ENCODE measurements at regions not wholly inside any gene's neighbourhood (a gene's known extent, or its start where the extent isn't known, plus 50 kb on each side); places are given as distances from the start of the nearest gene placed in this dataset.

GRCh38 chr5:90214991-90215390, 194.6 kb downstream of the CETN3 start:
- TF ChIP-seq CTCF (IDR thresholded peaks at IDR 0.05; ENCODE audit: insufficient read depth, low read length, poor library complexity, severe bottlenecking) (no peak), EZH2phosphoT487 (conservative IDR thresholded peaks at IDR 0.05; ENCODE audit: low read length) (no peak)

Data from SU-DHL-6 (cell line).